ENCODE measurements at regions not wholly inside any gene's neighbourhood (a gene's known extent, or its start where the extent isn't known, plus 50 kb on each side); places are given as distances from the start of the nearest gene placed in this dataset.
"Not testable (repeated sequence)": the region's sequence is repeated elsewhere in the genome, so short reads cannot be mapped to it uniquely, and the experiment has no call there.

DNA sequence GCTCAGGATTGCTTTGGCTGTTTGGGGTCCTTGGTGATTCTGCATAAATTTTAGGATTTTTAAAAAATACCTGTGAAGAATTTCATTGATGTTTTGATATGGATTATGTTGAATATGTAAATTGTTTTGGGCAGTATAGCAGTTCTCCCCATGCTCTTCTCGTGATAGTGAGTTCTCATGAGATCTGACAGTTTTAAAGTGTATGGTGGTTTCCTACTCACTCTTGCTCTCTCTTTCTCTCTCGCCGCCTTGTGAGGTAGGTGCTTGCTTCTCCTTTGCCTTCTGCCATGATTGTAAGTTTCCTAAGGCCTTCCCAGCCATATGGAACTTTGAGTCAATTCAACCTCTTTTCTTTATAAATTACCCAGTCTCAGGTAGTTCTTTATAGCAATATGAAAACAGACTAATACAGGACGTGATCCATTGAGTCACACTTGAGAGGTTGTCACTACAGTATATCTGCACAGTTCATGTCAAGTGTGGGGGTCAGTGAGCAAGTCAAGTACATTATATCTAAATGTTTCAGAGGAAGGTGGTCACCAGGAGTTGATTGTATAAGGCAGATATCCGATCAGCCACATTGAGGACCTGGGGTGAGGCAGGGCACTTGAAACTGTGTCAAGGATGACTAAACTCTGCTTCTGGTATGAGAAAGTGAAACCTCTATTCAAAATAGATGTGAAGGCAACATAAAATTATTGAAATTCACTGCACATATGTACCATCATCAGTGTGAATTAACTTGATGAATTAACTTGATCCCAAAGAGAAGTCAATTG lies 70.7 kb upstream of the CCDC179 start:
- no peaks in the 10 kb centered on the region for H3K36me3 ChIP-seq (ENCODE audit: control insufficient read depth in 2 of 2, extremely low read depth in 1 of 2, insufficient read depth in 2 of 2, low read length in 2 of 2)
- H3K4me1 ChIP-seq (ENCODE audit: control insufficient read depth, extremely low read depth, insufficient read depth, low read length): no peaks in the 10 kb centered on the region
- FAIRE-seq (no peak), DNase-seq (ENCODE audit: low read depth, low spot score) (no peak)
- no peaks in the 10 kb centered on the region for H3K79me2 ChIP-seq (ENCODE audit: control insufficient read depth, insufficient read depth, low read length)
- H3K9me3 ChIP-seq (ENCODE audit: control insufficient read depth, low read depth, low read length): no peaks in the 10 kb centered on the region
- no peak overlapping the region for H3K4me3 ChIP-seq (ENCODE audit: control insufficient read depth in 2 of 3, extremely low read depth in 1 of 3, insufficient read depth in 2 of 3, low read depth in 1 of 3, low read length in 3 of 3)
- no peak overlapping the region for H3K27ac ChIP-seq (ENCODE audit: control insufficient read depth, insufficient read depth, low read length)
- dilution Hi-C loops (cut with MboI; ENCODE audit: extremely low pct_ligation_motif_present, low sequenced_read_pairs): no loop called here
- H3K9ac ChIP-seq (ENCODE audit: control insufficient read depth, extremely low read depth, insufficient read depth, low read length): no peak overlapping the region
- no peaks in the 10 kb centered on the region for H3K9me1 ChIP-seq (ENCODE audit: control insufficient read depth, extremely low read depth, insufficient read depth, low read length)
- no peaks in the 10 kb centered on the region for H4K20me1 ChIP-seq (ENCODE audit: control insufficient read depth, extremely low read depth, insufficient read depth, low read length)
- TF ChIP-seq CTCF (optimal IDR thresholded peaks at IDR 0.05 in 1 of 3, IDR thresholded peaks at IDR 0.05 in 1 of 3, conservative IDR thresholded peaks at IDR 0.05 in 1 of 3; ENCODE audit: extremely low read depth in 1 of 3, insufficient read depth in 2 of 3, low read length in 3 of 3) (no peak), EZH2 (IDR thresholded peaks at IDR 0.05; ENCODE audit: low read length) (no peak)
- H3K4me2 ChIP-seq (ENCODE audit: control insufficient read depth, extremely low read depth, insufficient read depth, low read depth, low read length): no peak overlapping the region
- no peaks in the 10 kb centered on the region for H3K27me3 ChIP-seq (ENCODE audit: control insufficient read depth, extremely low read depth, insufficient read depth, low read length)
- no peak overlapping the region for H2AFZ ChIP-seq (ENCODE audit: control insufficient read depth, low read length)

- Histone ChIP-seq H3K9me3 (ENCODE audit: control insufficient read depth, low read depth, low read length) (no peaks in the 10 kb centered on the region), H3K79me2 (ENCODE audit: control insufficient read depth, insufficient read depth, low read length) (no peaks in the 10 kb centered on the region), H3K4me3 (ENCODE audit: control insufficient read depth in 2 of 3, extremely low read depth in 1 of 3, insufficient read depth in 2 of 3, low read depth in 1 of 3, low read length in 3 of 3) (no peak overlapping the region), H3K4me1 (ENCODE audit: control insufficient read depth, extremely low read depth, insufficient read depth, low read length) (no peaks in the 10 kb centered on the region), H3K9me1 (ENCODE audit: control insufficient read depth, extremely low read depth, insufficient read depth, low read length) (no peaks in the 10 kb centered on the region), H3K36me3 (ENCODE audit: control insufficient read depth in 2 of 2, extremely low read depth in 1 of 2, insufficient read depth in 2 of 2, low read length in 2 of 2) (no peaks in the 10 kb centered on the region), H3K27ac (ENCODE audit: control insufficient read depth, insufficient read depth, low read length) (no peak overlapping the region), H4K20me1 (ENCODE audit: control insufficient read depth, extremely low read depth, insufficient read depth, low read length) (no peaks in the 10 kb centered on the region), H3K4me2 (ENCODE audit: control insufficient read depth, extremely low read depth, insufficient read depth, low read depth, low read length) (no peak overlapping the region), H3K9ac (ENCODE audit: control insufficient read depth, extremely low read depth, insufficient read depth, low read length) (no peak overlapping the region), H2AFZ (ENCODE audit: control insufficient read depth, low read length) (no peak overlapping the region), H3K27me3 (ENCODE audit: control insufficient read depth, extremely low read depth, insufficient read depth, low read length) (no peaks in the 10 kb centered on the region)
- dilution Hi-C loops (cut with MboI; ENCODE audit: extremely low pct_ligation_motif_present, low sequenced_read_pairs): no loop called here
- TF ChIP-seq CTCF (optimal IDR thresholded peaks at IDR 0.05 in 1 of 3, IDR thresholded peaks at IDR 0.05 in 1 of 3, conservative IDR thresholded peaks at IDR 0.05 in 1 of 3; ENCODE audit: extremely low read depth in 1 of 3, insufficient read depth in 2 of 3, low read length in 3 of 3) (no peak), EZH2 (IDR thresholded peaks at IDR 0.05; ENCODE audit: low read length) (no peak)
- no peak for FAIRE-seq
- no peak for DNase-seq (ENCODE audit: low read depth, low spot score)
These were observed 78.4 kb upstream of the CCDC179 start for GRCh38 chr11:22938691-22939090.

DNA sequence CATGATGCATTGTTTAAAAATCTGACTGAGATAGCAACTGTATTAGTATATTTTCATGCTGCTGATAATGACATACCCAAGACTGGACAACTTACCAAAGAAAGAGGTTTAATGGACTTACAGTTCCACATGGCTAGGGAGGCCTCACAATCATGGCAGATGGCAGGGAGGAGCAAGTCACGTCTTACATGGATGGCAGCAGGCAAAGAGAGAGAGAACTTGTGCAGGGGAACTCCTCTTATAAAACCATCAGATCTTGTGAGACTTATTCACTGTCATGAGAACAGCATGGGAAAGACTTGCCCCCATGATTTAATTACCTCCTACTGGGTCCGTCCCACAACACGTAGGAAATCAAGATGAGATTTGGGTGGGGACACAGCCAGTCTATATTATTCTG lies 81.3 kb upstream of the CCDC179 start:
- H3K9me3 ChIP-seq (ENCODE audit: control insufficient read depth, low read depth, low read length); dilution Hi-C loops (cut with MboI; ENCODE audit: extremely low pct_ligation_motif_present, low sequenced_read_pairs); H3K4me3 ChIP-seq (ENCODE audit: control insufficient read depth in 2 of 3, extremely low read depth in 1 of 3, insufficient read depth in 2 of 3, low read depth in 1 of 3, low read length in 3 of 3); H3K9me1 ChIP-seq (ENCODE audit: control insufficient read depth, extremely low read depth, insufficient read depth, low read length); H3K9ac ChIP-seq (ENCODE audit: control insufficient read depth, extremely low read depth, insufficient read depth, low read length); FAIRE-seq; H3K27ac ChIP-seq (ENCODE audit: control insufficient read depth, insufficient read depth, low read length); H4K20me1 ChIP-seq (ENCODE audit: control insufficient read depth, extremely low read depth, insufficient read depth, low read length); H2AFZ ChIP-seq (ENCODE audit: control insufficient read depth, low read length); H3K4me1 ChIP-seq (ENCODE audit: control insufficient read depth, extremely low read depth, insufficient read depth, low read length); H3K36me3 ChIP-seq (ENCODE audit: control insufficient read depth in 2 of 2, extremely low read depth in 1 of 2, insufficient read depth in 2 of 2, low read length in 2 of 2); DNase-seq (ENCODE audit: low read depth, low spot score); H3K4me2 ChIP-seq (ENCODE audit: control insufficient read depth, extremely low read depth, insufficient read depth, low read depth, low read length); H3K79me2 ChIP-seq (ENCODE audit: control insufficient read depth, insufficient read depth, low read length); H3K27me3 ChIP-seq (ENCODE audit: control insufficient read depth, extremely low read depth, insufficient read depth, low read length): not testable (repeated sequence)
